DND-41 (cell line): ENCODE measurements at regions not wholly inside any gene's neighbourhood (a gene's known extent, or its start where the extent isn't known, plus 50 kb on each side); places are given as distances from the start of the nearest gene placed in this dataset.

ENCODE experiments used
- CTCF ChIP-seq: IDR thresholded peaks from 2 replicates; pipeline ENCODE4 v1.5.1; 2012; ENCODE audit warnings: borderline replicate concordance, low read length, moderate library complexity, mild to moderate bottlenecking; ENCODE audit not compliant: poor library complexity, severe bottlenecking; ENCODE audit errors: extremely low read depth
- EZH2 ChIP-seq: IDR thresholded peaks from 3 replicates; pipeline ENCODE4 v1.6.1; 2012; ENCODE audit warnings: borderline replicate concordance, low read depth, mild to moderate bottlenecking, moderate library complexity, low read length, inconsistent platforms; ENCODE audit not compliant: severe bottlenecking

GRCh38 chr5:115713408-115713807, 87.6 kb upstream of the TMED7 start:
- TF ChIP-seq CTCF (no peak), EZH2 (no peak)
